HepG2 (cell line): ENCODE measurements at regions not wholly inside any gene's neighbourhood (a gene's known extent, or its start where the extent isn't known, plus 50 kb on each side); places are given as distances from the start of the nearest gene placed in this dataset.

Experiments
- ATAC-seq: fragments of 200-7000 bp; cut with Tn5 transposase; 3 replicates; pipeline ENCODE4 v1.9.1; 2020; ENCODE audit warnings: mild to moderate bottlenecking, moderate library complexity
- BruUV-seq: library from RNA; stranded (reverse); fragments of 400-500 nt; replicated peaks from 2 replicates; lab custom pipeline; 2021; lab: Mats Ljungman, UMichigan
- CTCF ChIA-PET: fragments of 300-600 bp; formaldehyde crosslinking; extraction: SDS; loops from one replicate; lab custom pipeline; 2021; ENCODE audit warnings: low total read pairs, inconsistent platforms, low intra/inter-chr PET ratio; lab: Yijun Ruan, JAX
- POLR2A ChIA-PET: fragments of 350-600 bp; sonication (Branson Sonifier 250); formaldehyde crosslinking; loops from one replicate; lab custom pipeline; 2020; ENCODE audit warnings: antibody characterized with exemption, inconsistent platforms; lab: Yijun Ruan, JAX
- DNase-seq: peaks from one replicate; pipeline ENCODE4 v3.0.0-alpha.2; 2015; ENCODE audit warnings: low spot score
- FAIRE-seq: peaks from 3 replicates; lab custom pipeline; 2011; peaks lifted over from hg19 to GRCh38; lab: Jason Lieb, UNC
- H2AFZ ChIP-seq: one replicate; pipeline ENCODE4 v1.6.1; 2011; ENCODE audit warnings: low read length, inconsistent platforms
- H3K27ac ChIP-seq: fragments of 300-600 bp; 3 replicates; pipeline ENCODE4 v1.8.0; 2011; ENCODE audit warnings: mixed run types, mild to moderate bottlenecking, mixed read lengths, low read length, inconsistent platforms; ENCODE audit not compliant: insufficient read depth; ENCODE audit errors: extremely low read length
- H3K27me3 ChIP-seq, 2 experiments: fragments of 200-600 bp in 1 of 2; 2 replicates in 1 of 2; 3 replicates in 1 of 2; pipeline versions ENCODE4 v1.6.0 to v1.8.0; 2011; ENCODE audit warnings: low read length in 2 of 2, mild to moderate bottlenecking in 2 of 2, moderate library complexity in 2 of 2, inconsistent platforms in 1 of 2; ENCODE audit not compliant: insufficient read depth in 2 of 2, control insufficient read depth in 1 of 2
- H3K36me3 ChIP-seq, 2 experiments: fragments of 200-600 bp in 1 of 2; replicated peaks in 1 of 2; 2 replicates in 1 of 2; 3 replicates in 1 of 2; pipeline versions ENCODE4 v1.5.1 to v1.8.0; 2011; ENCODE audit warnings: low read length in 2 of 2, inconsistent platforms in 1 of 2; ENCODE audit not compliant: insufficient read depth in 2 of 2, control insufficient read depth in 1 of 2
- H3K4me1 ChIP-seq: 2 replicates; pipeline ENCODE4 v1.5.1; 2012; ENCODE audit warnings: low read length, inconsistent platforms; ENCODE audit not compliant: insufficient read depth
- H3K4me2 ChIP-seq: 2 replicates; pipeline ENCODE4 v1.6.0; 2011; ENCODE audit warnings: low read depth, low read length, inconsistent platforms
- H3K4me3 ChIP-seq, 3 experiments: fragments of 200-600 bp in 1 of 3; sonication (generic), shearing (Covaris generic) in 1 of 3; replicated peaks in 1 of 3; 2 replicates each; pipeline ENCODE4 v1.5.1; 2011 to 2016; ENCODE audit warnings: low read length in 3 of 3, inconsistent platforms in 2 of 3, low read depth in 2 of 3, mild to moderate bottlenecking in 2 of 3, control low read depth in 1 of 3, mixed read lengths in 1 of 3; ENCODE audit not compliant: insufficient read depth in 1 of 3
- H3K79me2 ChIP-seq: one replicate; pipeline ENCODE4 v1.6.1; 2011; ENCODE audit warnings: low read length, inconsistent platforms; ENCODE audit not compliant: insufficient read depth
- H3K9ac ChIP-seq: 2 replicates; pipeline ENCODE4 v1.6.0; 2011; ENCODE audit warnings: mild to moderate bottlenecking, low read depth, low read length, inconsistent platforms; ENCODE audit not compliant: insufficient read depth
- H3K9me3 ChIP-seq: 2 replicates; pipeline ENCODE4 v1.5.1; 2012; ENCODE audit warnings: mild to moderate bottlenecking, low read length
- H4K20me1 ChIP-seq: 2 replicates; pipeline ENCODE4 v1.6.0; 2011; ENCODE audit warnings: inconsistent platforms, mild to moderate bottlenecking, low read length, moderate library complexity; ENCODE audit not compliant: insufficient read depth
- CCAR2 ChIP-seq: fragments of 200-400 bp; formaldehyde crosslinking; optimal IDR thresholded peaks from 2 replicates; pipeline ENCODE3; 2018; ENCODE audit warnings: low read depth, mild to moderate bottlenecking, low read length, moderate library complexity
- GABPA ChIP-seq, 2 experiments: IDR thresholded peaks; 2 replicates each; pipeline ENCODE4 v1.6.1; 2011 to 2016; ENCODE audit warnings: low read depth in 2 of 2, low read length in 1 of 2, missing biosample characterization in 1 of 2, missing genetic modification characterization in 1 of 2
- MTA3 ChIP-seq: sonication (generic); formaldehyde crosslinking; IDR thresholded peaks from 2 replicates; pipeline ENCODE4 v1.4.0; 2020; ENCODE audit warnings: missing genetic modification reagents
- SOX6 ChIP-seq, 2 experiments: fragments of 450-650 bp in 1 of 2; sonication (generic) in 1 of 2; formaldehyde crosslinking in 1 of 2; IDR thresholded peaks; 2 replicates each; pipeline versions ENCODE4 v1.4.0 to v1.6.1; 2017 to 2020; ENCODE audit warnings: antibody characterized with exemption in 1 of 2, mild to moderate bottlenecking in 1 of 2, missing genetic modification reagents in 1 of 2
- ZBTB1 ChIP-seq: sonication (generic); formaldehyde crosslinking; IDR thresholded peaks from 2 replicates; pipeline ENCODE4 v1.4.0; 2020; ENCODE audit warnings: missing genetic modification reagents, borderline replicate concordance
- ZNF205 ChIP-seq: IDR thresholded peaks from 2 replicates; pipeline ENCODE4 v1.6.1; 2018; ENCODE audit warnings: missing biosample characterization, missing genetic modification reagents
- ZNF343 ChIP-seq: sonication (generic); formaldehyde crosslinking; IDR thresholded peaks from 2 replicates; pipeline ENCODE4 v1.4.0; 2020; ENCODE audit warnings: mild to moderate bottlenecking, missing genetic modification reagents
- ZNF746 ChIP-seq: sonication (generic); formaldehyde crosslinking; IDR thresholded peaks from 2 replicates; pipeline ENCODE4 v1.8.0; 2022; ENCODE audit warnings: mild to moderate bottlenecking, missing genetic modification reagents
- WGBS: methylation state at CpG from one replicate; pipeline ENCODE4 v1.1.6; 2017; ENCODE audit warnings: low lambda C conversion rate; 5-methylcytosine and 5-hydroxymethylcytosine counted together
- in situ Hi-C: cut with HindIII; loops from 2 replicates; pipeline ENCODE4 v1.10.0; 2017; ENCODE audit warnings: low pct_unique_long_range_greater_than_20kb; ENCODE audit not compliant: extremely low pct_ligation_motif_present
- intact Hi-C: fragments of 100-400 bp; cut with micrococcal nuclease; formaldehyde crosslinking; loops from one replicate; pipeline ENCODE4 v1.10.0; 2022; ENCODE audit not compliant: unreplicated experiment
- TF ChIP-seq, protein P1 (sequence below): IDR thresholded peaks from 2 replicates; pipeline ENCODE4 v1.6.1; 2016; ENCODE audit warnings: missing biosample characterization, missing genetic modification reagents, low read depth

DNA sequence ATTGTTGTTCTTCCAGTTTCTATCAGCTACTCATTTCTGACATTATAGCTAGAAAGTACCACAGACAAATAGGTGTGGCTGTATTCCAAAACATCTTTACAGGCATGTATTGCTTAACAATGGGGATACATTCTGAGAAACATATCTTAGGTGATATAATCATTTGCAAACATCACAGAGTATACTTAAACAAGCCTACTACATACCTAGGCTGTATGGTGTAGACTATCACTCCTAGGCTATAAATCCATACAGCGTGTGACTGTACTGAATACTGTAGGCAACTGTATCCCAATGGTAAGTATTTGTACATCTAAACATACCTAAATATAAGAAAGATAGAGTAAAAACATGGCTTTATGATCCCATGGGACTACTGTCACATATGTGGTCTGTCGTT lies 231.8 kb downstream of the ETS1 start:
- H3K9ac ChIP-seq = no peak overlapping the region
- H3K27ac ChIP-seq = no peak overlapping the region
- in situ Hi-C loops = no loop called here
- no peak overlapping the region for H3K4me2 ChIP-seq
- no peak overlapping the region for H2AFZ ChIP-seq
- CTCF ChIA-PET = no interaction called here
- FAIRE-seq = no peak
- H3K4me3 ChIP-seq = no peak overlapping the region
- ATAC-seq = no peak
- intact Hi-C loops = no loop called here
- 7% methylated on average over 2 of the region's 2 CpGs for WGBS
- H3K9me3 ChIP-seq = no peaks in the 10 kb centered on the region
- BruUV-seq = no TSS peak
- TF ChIP-seq ZNF746 (CRISPR knock-in tag) = no peak
- TF ChIP-seq ZNF343 (CRISPR knock-in tag) = no peak
- TF ChIP-seq, protein P1, sequence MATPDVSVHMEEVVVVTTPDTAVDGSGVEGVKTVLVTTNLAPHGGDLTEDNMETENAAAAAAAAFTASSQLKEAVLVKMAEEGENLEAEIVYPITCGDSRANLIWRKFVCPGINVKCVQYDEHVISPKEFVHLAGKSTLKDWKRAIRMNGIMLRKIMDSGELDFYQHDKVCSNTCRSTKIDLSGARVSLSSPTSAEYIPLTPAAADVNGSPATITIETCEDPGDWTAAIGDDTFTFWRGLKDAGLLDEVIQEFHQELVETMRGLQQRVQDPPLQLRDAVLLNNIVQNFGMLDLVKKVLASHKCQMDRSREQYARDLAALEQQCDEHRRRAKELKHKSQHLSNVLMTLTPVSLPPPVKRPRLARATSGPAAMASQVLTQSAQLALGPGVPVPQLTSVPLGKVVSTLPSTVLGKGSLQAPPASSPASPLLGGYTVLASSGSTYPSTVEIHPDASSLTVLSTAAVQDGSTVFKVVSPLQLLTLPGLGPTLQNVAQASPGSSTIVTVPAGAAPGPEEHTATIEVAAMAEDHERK = no peak
- no peak for TF ChIP-seq CCAR2
- no peak for TF ChIP-seq SOX6 (IDR thresholded peaks at IDR 0.05)
- TF ChIP-seq SOX6 (CRISPR knock-in tag; IDR thresholded peaks at IDR 0.05) = no peak
- no peak for TF ChIP-seq MTA3 (CRISPR knock-in tag)
- no peaks in the 10 kb centered on the region for H3K79me2 ChIP-seq
- POLR2A ChIA-PET = no interaction called here
- DNase-seq = no peak
- no peaks in the 10 kb centered on the region for H3K4me1 ChIP-seq
- no peaks in the 10 kb centered on the region for H4K20me1 ChIP-seq
- H3K27me3 ChIP-seq = no peaks in the 10 kb centered on the region
- H3K36me3 ChIP-seq = no peaks in the 10 kb centered on the region

DNA sequence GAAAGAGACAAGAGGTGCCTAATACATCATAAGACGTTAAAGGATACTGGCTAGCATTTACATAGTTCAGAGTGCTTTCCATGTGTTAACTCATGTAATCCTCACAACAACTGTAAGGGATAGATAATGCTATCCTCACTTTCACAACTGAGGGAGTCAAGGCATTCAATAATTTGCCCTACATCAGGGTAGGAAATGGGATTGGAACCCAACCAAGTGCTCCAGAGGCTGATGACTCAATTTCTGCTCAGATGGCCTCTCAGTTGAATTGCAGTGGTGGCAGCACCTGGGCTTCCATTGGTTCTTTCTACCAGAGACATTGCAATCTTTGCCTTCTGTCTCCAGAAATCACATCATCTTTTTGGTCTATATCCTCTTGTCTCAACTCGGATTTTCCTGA lies 232.9 kb downstream of the ETS1 start:
- no TSS peak for BruUV-seq
- Histone ChIP-seq H3K4me3 (no peak overlapping the region), H3K4me2 (no peak overlapping the region), H3K9me3 (no peaks in the 10 kb centered on the region), H3K4me1 (no peaks in the 10 kb centered on the region), H3K79me2 (no peaks in the 10 kb centered on the region), H4K20me1 (no peaks in the 10 kb centered on the region), H2AFZ (no peak overlapping the region), H3K27me3 (no peaks in the 10 kb centered on the region), H3K36me3 (no peaks in the 10 kb centered on the region), H3K9ac (no peak overlapping the region), H3K27ac (no peak overlapping the region)
- intact Hi-C loops = no loop called here
- CTCF ChIA-PET = no interaction called here
- TF ChIP-seq GABPA (IDR thresholded peaks at IDR 0.05; ENCODE audit: low read depth, low read length) (no peak), GABPA (CRISPR knock-in tag; IDR thresholded peaks at IDR 0.05; ENCODE audit: low read depth) (no peak), ZNF205 (CRISPR knock-in tag) (no peak), ZBTB1 (CRISPR knock-in tag) (no peak)
- in situ Hi-C loops = no loop called here
- ATAC-seq (no peak), FAIRE-seq (no peak), DNase-seq (no peak)
- POLR2A ChIA-PET = no interaction called here
- WGBS = 0% methylated on average over 2 of the region's 2 CpGs
